ENCODE measurements at regions not wholly inside any gene's neighbourhood (a gene's known extent, or its start where the extent isn't known, plus 50 kb on each side); places are given as distances from the start of the nearest gene placed in this dataset.
A peak's percentile ranks its signal among the peaks of the same experiment; 100 is the strongest.

DNA sequence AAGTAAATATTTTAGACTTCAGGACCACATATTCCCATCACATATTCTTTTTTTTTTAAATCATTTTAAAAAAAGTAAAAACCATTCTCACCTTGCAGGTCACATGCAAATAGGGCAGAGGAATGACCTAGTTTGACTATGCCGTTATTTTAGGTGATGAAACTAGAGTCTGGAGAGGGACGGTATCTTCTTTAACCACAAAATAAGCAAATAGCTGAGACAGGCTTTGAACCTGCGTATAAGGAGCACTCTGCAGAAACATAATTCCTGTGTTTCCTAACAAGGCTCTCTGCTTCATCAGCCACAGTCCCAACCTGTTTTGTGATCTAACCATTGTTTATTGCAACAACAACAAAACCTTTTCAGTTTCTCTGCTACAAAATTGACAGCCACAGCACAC, 121.5 kb downstream of the PCTP start:
- WGBS (ENCODE audit: extremely low coverage, insufficient coverage, low lambda C conversion rate): no CpG with 5 or more reads among the region's 3 CpGs
- no peak overlapping the region for H2BK5ac ChIP-seq (ENCODE audit: low read length)

DNA sequence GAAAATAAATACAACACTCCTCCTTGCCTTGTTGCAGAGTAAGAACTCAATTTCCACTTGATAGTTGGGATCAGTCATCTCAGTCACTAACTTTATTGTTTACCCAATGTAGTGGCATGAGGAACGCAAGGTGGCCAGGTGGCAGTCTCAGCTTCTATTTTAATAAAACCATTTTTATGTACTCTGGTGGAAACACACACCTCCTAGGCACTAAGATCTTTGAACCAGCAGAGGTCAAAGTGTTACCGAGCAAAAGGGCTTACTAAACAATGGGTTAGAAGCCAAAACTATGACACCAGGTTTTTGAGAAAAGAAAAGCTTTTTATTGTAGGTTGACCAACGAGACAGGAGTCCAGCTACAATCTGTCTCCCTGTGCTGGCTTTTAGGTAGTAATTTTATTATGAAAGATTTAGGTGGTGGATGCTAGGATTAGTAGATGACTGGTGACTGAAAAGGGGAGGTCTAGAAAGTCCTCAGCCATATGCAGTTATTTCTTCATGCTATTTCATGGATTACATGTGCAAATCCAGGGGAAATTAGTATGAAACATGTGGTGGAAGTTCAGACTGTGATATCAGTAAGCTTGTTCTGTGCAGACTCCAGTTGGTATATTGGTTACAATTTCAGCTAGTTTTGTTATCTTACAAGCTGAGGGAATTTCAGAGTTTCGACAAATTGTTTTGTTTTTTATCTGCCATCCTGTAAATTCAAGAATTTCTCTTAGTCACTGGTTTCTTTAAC, 122.3 kb downstream of the PCTP start:
- H3K79me2 ChIP-seq (ENCODE audit: control insufficient read depth, insufficient read depth, low read length): no peaks in the 10 kb centered on the region
- H4K5ac ChIP-seq (ENCODE audit: low read length): no peak overlapping the region
- H3K4me2 ChIP-seq (ENCODE audit: low read length): no peak overlapping the region
- no peak overlapping the region for H2BK120ac ChIP-seq (ENCODE audit: low read depth, low read length)
- no peaks in the 10 kb centered on the region for H3K27me3 ChIP-seq (ENCODE audit: insufficient read depth, low read length, poor library complexity)
- no peak overlapping the region for H4K8ac ChIP-seq (ENCODE audit: low read depth, low read length)
- no peak overlapping the region for H2BK5ac ChIP-seq (ENCODE audit: low read length)
- no peaks in the 10 kb centered on the region for H3K79me1 ChIP-seq (ENCODE audit: low read length)
- WGBS (ENCODE audit: extremely low coverage, insufficient coverage, low lambda C conversion rate): no CpG with 5 or more reads among the region's 4 CpGs
- no peak overlapping the region for H2BK15ac ChIP-seq (replicated peaks; ENCODE audit: low read depth)
- H3K23ac ChIP-seq (ENCODE audit: low read length): no peak overlapping the region
- H3K4me3 ChIP-seq (ENCODE audit: low read length): no peak overlapping the region
- H3K4me1 ChIP-seq (ENCODE audit: control insufficient read depth, low read depth, low read length): no peaks in the 10 kb centered on the region
- no peak for DNase-seq
- no peak overlapping the region for H3K9ac ChIP-seq (ENCODE audit: low read length)
- no peak overlapping the region for H2AK5ac ChIP-seq (ENCODE audit: low read length)
- no peak overlapping the region for H3K56ac ChIP-seq (ENCODE audit: low read length)
- no peak overlapping the region for H3K18ac ChIP-seq (ENCODE audit: low read length)
- H3K27ac ChIP-seq (ENCODE audit: low read depth, low read length): no peak overlapping the region
- H3K4ac ChIP-seq (ENCODE audit: low read depth, low read length): no peak overlapping the region
- no peaks in the 10 kb centered on the region for H3K36me3 ChIP-seq (ENCODE audit: control insufficient read depth, insufficient read depth, low read length)

More for the DNA sequence above, 121.5 kb downstream of the PCTP start:
- no peak overlapping the region for H2BK15ac ChIP-seq (replicated peaks; ENCODE audit: low read depth)
- no peak overlapping the region for H3K23ac ChIP-seq (ENCODE audit: low read length)
- no peaks in the 10 kb centered on the region for H3K4me1 ChIP-seq (ENCODE audit: control insufficient read depth, low read depth, low read length)
- no peaks in the 10 kb centered on the region for H3K36me3 ChIP-seq (ENCODE audit: control insufficient read depth, insufficient read depth, low read length)
- no peak overlapping the region for H3K4me2 ChIP-seq (ENCODE audit: low read length)
- H4K5ac ChIP-seq (ENCODE audit: low read length): no peak overlapping the region
- no peak overlapping the region for H3K9ac ChIP-seq (ENCODE audit: low read length)
- H3K4ac ChIP-seq (ENCODE audit: low read depth, low read length): no peak overlapping the region
- H4K8ac ChIP-seq (ENCODE audit: low read depth, low read length): no peak overlapping the region
- no peak for DNase-seq
- H2AK5ac ChIP-seq (ENCODE audit: low read length): no peak overlapping the region
- no peak overlapping the region for H3K27ac ChIP-seq (ENCODE audit: low read depth, low read length)
- H3K56ac ChIP-seq (ENCODE audit: low read length): no peak overlapping the region
- no peak overlapping the region for H3K4me3 ChIP-seq (ENCODE audit: low read length)
- H3K79me2 ChIP-seq (ENCODE audit: control insufficient read depth, insufficient read depth, low read length): no peaks in the 10 kb centered on the region
- H2BK120ac ChIP-seq (ENCODE audit: low read depth, low read length): no peak overlapping the region
- H3K27me3 ChIP-seq (ENCODE audit: insufficient read depth, low read length, poor library complexity): no peaks in the 10 kb centered on the region
- H3K18ac ChIP-seq (ENCODE audit: low read length): no peak overlapping the region
- H3K79me1 ChIP-seq (ENCODE audit: low read length): no peaks in the 10 kb centered on the region

DNA sequence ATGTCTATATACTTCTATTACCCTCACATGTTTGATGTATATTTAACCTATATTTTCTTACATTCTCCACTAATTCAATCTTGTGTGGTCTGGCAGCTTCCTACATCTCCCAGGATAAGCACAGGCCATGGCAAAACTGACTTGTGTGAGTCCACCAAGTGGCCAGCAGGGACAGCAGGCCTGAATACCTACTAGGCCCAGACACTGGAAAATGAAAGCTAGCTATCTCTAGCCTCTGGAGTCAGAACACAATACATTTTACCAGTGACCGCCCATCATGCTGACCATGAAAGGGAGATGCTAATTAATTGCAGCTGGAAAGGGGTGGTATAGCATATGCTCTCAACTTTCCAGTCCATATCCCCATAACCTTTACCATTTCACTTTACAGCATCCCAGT, 132.3 kb downstream of the PCTP start:
- no peaks in the 10 kb centered on the region for H3K79me2 ChIP-seq (ENCODE audit: control insufficient read depth, insufficient read depth, low read length)
- no peaks in the 10 kb centered on the region for H3K79me1 ChIP-seq (ENCODE audit: low read length)
- H4K5ac ChIP-seq (ENCODE audit: low read length): no peak overlapping the region
- no peak overlapping the region for H3K23ac ChIP-seq (ENCODE audit: low read length)
- no peak overlapping the region for H2BK5ac ChIP-seq (ENCODE audit: low read length)
- H3K27ac ChIP-seq (ENCODE audit: low read depth, low read length): no peak overlapping the region
- WGBS (ENCODE audit: extremely low coverage, insufficient coverage, low lambda C conversion rate): no CpG with 5 or more reads among the region's 1 CpG
- H3K27me3 ChIP-seq (ENCODE audit: insufficient read depth, low read length, poor library complexity): no peaks in the 10 kb centered on the region
- no peak overlapping the region for H2BK15ac ChIP-seq (replicated peaks; ENCODE audit: low read depth)
- H3K36me3 ChIP-seq (ENCODE audit: control insufficient read depth, insufficient read depth, low read length): no peaks in the 10 kb centered on the region
- DNase-seq: peak; percentile 41
- no peak overlapping the region for H2BK120ac ChIP-seq (ENCODE audit: low read depth, low read length)
- no peak overlapping the region for H2AK5ac ChIP-seq (ENCODE audit: low read length)
- H3K4me2 ChIP-seq (ENCODE audit: low read length): no peak overlapping the region
- H3K4me3 ChIP-seq (ENCODE audit: low read length): no peak overlapping the region
- no peak overlapping the region for H3K56ac ChIP-seq (ENCODE audit: low read length)
- no peak overlapping the region for H3K9ac ChIP-seq (ENCODE audit: low read length)
- no peak overlapping the region for H4K8ac ChIP-seq (ENCODE audit: low read depth, low read length)
- H3K18ac ChIP-seq (ENCODE audit: low read length): no peak overlapping the region
- H3K4ac ChIP-seq (ENCODE audit: low read depth, low read length): no peak overlapping the region
- no peaks in the 10 kb centered on the region for H3K4me1 ChIP-seq (ENCODE audit: control insufficient read depth, low read depth, low read length)

DNA sequence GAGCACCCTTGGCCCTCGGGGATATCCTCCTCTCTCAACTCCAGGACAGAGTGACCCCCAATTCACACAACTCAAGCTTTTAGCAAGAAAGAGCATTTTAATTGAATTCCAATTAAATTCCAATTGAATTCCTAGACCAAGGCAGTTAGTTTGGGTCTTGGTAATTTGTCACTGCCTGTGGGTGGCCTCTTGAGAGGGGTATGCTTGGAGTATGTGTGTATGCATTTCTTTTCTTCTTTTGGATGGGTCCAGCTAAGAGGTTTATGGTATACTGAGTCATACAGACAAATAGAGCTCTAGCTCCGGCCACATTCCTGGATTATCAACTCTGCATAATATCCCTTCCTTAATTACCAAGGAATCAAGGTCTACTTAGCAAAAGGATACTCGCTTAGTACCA, 136.7 kb downstream of the PCTP start:
- Histone ChIP-seq H3K79me1 (ENCODE audit: low read length) (no peaks in the 10 kb centered on the region), H3K4me3 (ENCODE audit: low read length) (no peak overlapping the region), H3K27ac (ENCODE audit: low read depth, low read length) (no peak overlapping the region), H3K23ac (ENCODE audit: low read length) (no peak overlapping the region), H2BK5ac (ENCODE audit: low read length) (no peak overlapping the region), H3K79me2 (ENCODE audit: control insufficient read depth, insufficient read depth, low read length) (no peaks in the 10 kb centered on the region), H2BK120ac (ENCODE audit: low read depth, low read length) (no peak overlapping the region), H3K36me3 (ENCODE audit: control insufficient read depth, insufficient read depth, low read length) (no peaks in the 10 kb centered on the region), H3K18ac (ENCODE audit: low read length) (no peak overlapping the region), H3K27me3 (ENCODE audit: insufficient read depth, low read length, poor library complexity) (no peaks in the 10 kb centered on the region), H4K8ac (ENCODE audit: low read depth, low read length) (peak overlapping the region; percentile 16), H3K56ac (ENCODE audit: low read length) (no peak overlapping the region), H2BK15ac (replicated peaks; ENCODE audit: low read depth) (no peak overlapping the region), H2AK5ac (ENCODE audit: low read length) (no peak overlapping the region), H3K4me2 (ENCODE audit: low read length) (no peak overlapping the region), H3K9ac (ENCODE audit: low read length) (no peak overlapping the region), H3K4me1 (ENCODE audit: control insufficient read depth, low read depth, low read length) (no peaks in the 10 kb centered on the region), H3K4ac (ENCODE audit: low read depth, low read length) (no peak overlapping the region), H4K5ac (ENCODE audit: low read length) (no peak overlapping the region)
- no peak for DNase-seq
- WGBS (ENCODE audit: extremely low coverage, insufficient coverage, low lambda C conversion rate): no CpG with 5 or more reads among the region's 3 CpGs

DNA sequence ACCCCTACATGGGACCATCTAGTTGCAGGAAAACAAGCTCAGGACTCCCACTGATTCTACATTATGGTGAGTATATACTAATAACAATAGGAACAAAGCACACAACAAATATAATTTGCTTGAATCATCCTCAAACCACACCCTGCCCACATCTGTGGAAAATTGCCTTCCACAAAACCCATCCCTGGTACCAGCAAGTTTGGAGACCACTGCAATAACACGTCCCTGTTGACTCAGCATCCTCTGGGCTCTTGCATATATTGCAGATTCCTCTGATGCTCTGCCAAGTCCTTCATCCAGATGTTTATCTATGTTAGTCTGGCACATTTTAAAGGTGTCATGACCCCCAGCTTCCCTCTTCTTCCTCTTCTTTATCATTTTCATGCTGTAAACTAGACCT, 138.4 kb downstream of the PCTP start:
- Histone ChIP-seq H3K79me1 (ENCODE audit: low read length) (no peaks in the 10 kb centered on the region), H3K4ac (ENCODE audit: low read depth, low read length) (no peak overlapping the region), H2BK120ac (ENCODE audit: low read depth, low read length) (no peak overlapping the region), H3K4me3 (ENCODE audit: low read length) (no peak overlapping the region), H3K9ac (ENCODE audit: low read length) (no peak overlapping the region), H3K36me3 (ENCODE audit: control insufficient read depth, insufficient read depth, low read length) (no peaks in the 10 kb centered on the region), H3K27me3 (ENCODE audit: insufficient read depth, low read length, poor library complexity) (no peaks in the 10 kb centered on the region), H4K5ac (ENCODE audit: low read length) (no peak overlapping the region), H2BK15ac (replicated peaks; ENCODE audit: low read depth) (no peak overlapping the region), H3K79me2 (ENCODE audit: control insufficient read depth, insufficient read depth, low read length) (no peaks in the 10 kb centered on the region), H3K23ac (ENCODE audit: low read length) (no peak overlapping the region), H3K4me2 (ENCODE audit: low read length) (no peak overlapping the region), H3K56ac (ENCODE audit: low read length) (no peak overlapping the region), H3K18ac (ENCODE audit: low read length) (no peak overlapping the region), H4K8ac (ENCODE audit: low read depth, low read length) (no peak overlapping the region), H3K4me1 (ENCODE audit: control insufficient read depth, low read depth, low read length) (no peaks in the 10 kb centered on the region), H2BK5ac (ENCODE audit: low read length) (no peak overlapping the region), H3K27ac (ENCODE audit: low read depth, low read length) (no peak overlapping the region), H2AK5ac (ENCODE audit: low read length) (no peak overlapping the region)
- DNase-seq: no peak
- no CpG with 5 or more reads among the region's 1 CpG for WGBS (ENCODE audit: extremely low coverage, insufficient coverage, low lambda C conversion rate)

All from mesendoderm (in vitro differentiated cells).